HG03442 (cell line): ENCODE measurements at regions not wholly inside any gene's neighbourhood (a gene's known extent, or its start where the extent isn't known, plus 50 kb on each side); places are given as distances from the start of the nearest gene placed in this dataset.

Source experiments
- ATAC-seq: cut with Tn5 transposase; IDR thresholded peaks from one replicate; pipeline ENCODE4 v1.9.1; 2021; ENCODE audit warnings: mild to moderate bottlenecking, moderate library complexity; ENCODE audit not compliant: unreplicated experiment

DNA sequence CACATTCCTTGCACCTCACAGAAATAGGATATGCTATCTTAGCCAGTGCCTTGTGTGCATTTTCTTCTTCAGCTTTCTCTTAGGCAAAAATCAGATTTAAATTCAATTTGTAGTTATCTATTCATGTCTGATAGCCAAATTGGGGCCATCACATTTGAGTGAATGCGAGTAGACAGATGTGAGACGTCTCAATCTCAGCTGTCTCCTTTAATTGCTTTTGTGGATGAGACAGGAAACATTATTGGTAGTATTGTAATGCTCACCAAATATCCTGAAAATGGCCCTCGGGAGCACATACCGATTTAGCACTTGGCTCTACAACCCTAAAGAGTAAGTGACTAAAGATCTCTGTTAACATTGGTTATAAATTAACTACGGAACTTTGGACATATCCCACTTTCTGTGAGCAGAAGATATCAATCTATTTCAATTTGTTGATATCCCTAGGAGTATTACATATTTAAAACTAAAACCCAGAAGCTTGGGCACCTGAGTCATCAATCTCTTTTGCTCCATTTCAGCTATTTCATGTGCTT lies 1012.5 kb upstream of the TMEM132C start:
- no peak for ATAC-seq

GRCh38 chr12:127257366-127257935 lies 1009.5 kb upstream of the TMEM132C start:
- ATAC-seq: no peak

- no peak for ATAC-seq
These were observed 1006.4 kb upstream of the TMEM132C start for GRCh38 chr12:127260531-127260930.

DNA sequence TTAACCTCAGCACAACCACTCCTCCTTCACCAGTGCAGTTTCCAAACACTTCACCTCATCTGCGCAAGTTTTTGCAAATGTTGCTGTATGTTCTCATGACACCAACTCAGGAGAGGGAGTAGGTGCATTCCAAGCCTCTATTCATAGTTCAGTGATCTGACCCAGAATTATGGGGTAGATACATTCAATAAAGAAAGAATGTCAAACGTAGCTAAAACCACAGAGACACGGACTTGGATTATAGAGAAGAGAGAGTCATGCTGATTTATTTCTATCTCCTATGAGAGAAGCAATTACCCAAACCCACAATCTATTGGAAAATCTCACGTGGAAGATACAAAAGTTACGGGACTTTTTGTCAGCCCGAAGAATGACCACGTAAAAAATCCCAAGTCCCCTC lies 1006.0 kb upstream of the TMEM132C start:
- ATAC-seq: no peak

- ATAC-seq: no peak
These were observed 1004.4 kb upstream of the TMEM132C start for GRCh38 chr12:127262615-127263014.

GRCh38 chr12:127263621-127264020 lies 1003.3 kb upstream of the TMEM132C start:
- ATAC-seq: no peak

DNA sequence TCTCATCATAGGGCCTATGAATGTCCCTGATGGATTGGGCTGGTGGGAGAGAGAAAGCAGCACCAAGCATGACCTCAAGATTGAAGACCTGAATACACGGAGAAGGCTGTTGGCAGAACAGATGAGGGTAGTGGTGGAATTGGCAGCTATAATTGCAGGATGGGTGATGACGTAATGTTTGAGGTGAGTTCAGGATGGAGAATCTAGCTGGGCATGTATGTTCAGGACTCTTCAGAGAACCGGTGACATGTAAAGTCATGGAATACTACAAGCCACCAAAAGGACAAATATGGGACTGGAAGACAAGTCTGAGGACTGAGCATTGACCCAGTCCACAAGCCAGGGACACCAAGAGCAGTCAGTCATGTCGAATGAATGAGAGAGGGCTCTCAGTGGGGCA lies 999.8 kb upstream of the TMEM132C start:
- ATAC-seq: no peak

- no peak for ATAC-seq
These were observed 998.8 kb upstream of the TMEM132C start for GRCh38 chr12:127268213-127268612.

DNA sequence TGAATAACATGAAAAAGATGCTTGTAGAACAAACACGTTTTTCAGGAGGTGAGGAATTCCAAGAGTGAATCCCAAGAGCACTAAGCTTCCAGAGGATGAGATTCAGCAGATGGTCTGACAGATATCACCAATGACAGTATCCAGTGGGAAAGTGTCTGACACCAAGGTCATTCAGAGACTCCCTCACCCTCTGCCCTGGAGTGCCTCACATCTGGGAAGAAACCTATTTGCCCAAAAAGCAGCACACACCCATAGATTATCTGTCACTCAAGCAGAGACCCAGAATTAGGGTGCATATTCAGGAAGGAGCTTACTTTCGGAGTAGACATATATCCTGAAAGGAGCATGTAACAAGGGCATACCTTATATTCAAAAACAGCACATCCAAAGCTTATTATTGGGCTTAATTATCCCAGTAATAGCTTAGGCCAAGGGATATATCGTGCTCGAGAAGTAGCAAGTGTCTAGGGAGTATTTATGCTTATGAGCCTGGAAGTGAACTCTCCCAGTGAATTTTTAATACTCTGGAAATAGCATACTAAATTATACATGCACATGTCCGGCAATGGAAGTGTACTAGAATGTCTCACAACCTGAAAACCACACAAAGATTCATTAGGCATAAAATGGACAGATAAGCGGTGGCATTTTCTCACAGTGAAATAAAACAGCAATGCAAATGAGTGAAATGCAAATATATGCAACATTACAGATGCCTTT lies 998.1 kb upstream of the TMEM132C start:
- no peak for ATAC-seq

DNA sequence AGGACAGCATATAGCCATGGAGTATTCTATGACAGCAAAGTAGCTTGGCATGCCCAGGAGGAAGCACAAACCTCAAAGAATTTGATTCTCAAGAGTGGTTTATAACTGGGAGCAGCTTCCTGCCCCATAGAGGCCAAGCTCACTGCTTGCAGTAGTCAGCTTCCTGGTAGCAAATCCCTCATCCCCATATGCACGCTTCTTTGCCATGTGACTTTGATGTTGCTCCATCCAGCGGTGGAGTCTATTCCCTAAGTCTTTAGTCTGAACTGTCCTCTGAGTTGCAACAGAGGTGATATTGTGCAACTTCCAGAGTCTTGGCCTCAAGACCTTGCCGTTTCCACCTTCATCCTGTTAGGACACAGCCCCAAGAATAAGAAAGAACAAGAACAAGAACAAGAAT lies 996.8 kb upstream of the TMEM132C start:
- ATAC-seq: no peak

DNA sequence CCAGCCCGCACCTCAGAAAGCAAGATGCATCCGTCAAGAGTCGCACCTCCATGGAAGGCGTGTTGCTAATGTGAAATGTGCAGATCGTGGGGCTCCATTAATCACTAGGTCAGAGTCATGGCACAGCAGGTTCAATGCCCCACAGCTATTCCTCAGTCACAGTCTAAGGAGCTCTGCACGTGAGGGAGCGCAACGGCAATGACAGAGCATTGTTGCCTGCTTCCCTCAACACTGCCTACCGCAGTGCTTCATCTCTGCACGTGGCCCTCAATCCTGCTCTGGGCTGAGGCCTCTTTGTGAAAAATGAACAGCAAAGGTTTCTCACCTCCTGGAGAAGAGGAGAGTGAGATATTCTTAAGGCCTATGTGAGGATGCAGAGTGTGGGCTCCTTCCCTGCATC lies 995.2 kb upstream of the TMEM132C start:
- ATAC-seq: no peak

DNA sequence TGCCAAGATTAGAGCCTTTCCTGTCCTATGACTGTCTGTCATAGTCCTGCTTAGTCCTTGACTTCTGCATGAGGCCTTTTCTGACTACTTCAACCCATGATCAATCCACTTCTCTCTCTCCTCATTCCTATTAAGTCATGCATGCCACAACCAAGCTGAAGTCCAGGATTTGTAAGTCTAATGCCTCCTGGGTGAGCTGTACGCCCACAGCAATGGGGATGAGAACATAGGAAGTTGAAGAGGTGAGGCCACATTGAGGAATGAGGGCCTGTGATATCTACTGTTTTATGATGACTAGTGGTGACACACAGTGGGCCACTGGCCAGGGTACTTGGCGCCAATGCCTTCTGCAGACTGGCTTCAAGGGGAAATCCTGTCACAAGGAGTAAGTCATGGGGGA lies 994.1 kb upstream of the TMEM132C start:
- no peak for ATAC-seq

- ATAC-seq: no peak
These were observed 993.3 kb upstream of the TMEM132C start for GRCh38 chr12:127273626-127274025.

DNA sequence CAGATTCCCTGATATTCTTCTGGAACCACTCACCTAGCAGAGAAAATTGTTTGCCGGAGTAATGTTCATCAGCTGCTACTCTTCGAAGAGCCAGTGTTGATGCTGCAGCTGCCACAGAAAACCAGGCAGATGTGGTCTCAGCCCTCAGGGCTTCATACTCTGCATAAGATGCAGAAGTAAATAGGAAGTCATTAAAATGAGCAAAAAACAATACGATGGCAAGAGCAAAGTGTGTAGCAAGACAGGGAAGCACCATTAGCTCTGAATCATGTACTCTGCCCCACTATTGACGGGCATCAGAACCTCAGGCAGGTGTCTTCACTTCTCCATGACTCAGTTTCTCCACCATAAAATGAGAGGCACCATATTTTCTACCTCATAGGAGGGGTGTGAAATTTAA lies 991.6 kb upstream of the TMEM132C start:
- no peak for ATAC-seq

- ATAC-seq: peak; percentile 76
These were observed 989.1 kb upstream of the TMEM132C start for GRCh38 chr12:127277882-127278281.

GRCh38 chr12:127278351-127278750 lies 988.6 kb upstream of the TMEM132C start:
- no peak for ATAC-seq

DNA sequence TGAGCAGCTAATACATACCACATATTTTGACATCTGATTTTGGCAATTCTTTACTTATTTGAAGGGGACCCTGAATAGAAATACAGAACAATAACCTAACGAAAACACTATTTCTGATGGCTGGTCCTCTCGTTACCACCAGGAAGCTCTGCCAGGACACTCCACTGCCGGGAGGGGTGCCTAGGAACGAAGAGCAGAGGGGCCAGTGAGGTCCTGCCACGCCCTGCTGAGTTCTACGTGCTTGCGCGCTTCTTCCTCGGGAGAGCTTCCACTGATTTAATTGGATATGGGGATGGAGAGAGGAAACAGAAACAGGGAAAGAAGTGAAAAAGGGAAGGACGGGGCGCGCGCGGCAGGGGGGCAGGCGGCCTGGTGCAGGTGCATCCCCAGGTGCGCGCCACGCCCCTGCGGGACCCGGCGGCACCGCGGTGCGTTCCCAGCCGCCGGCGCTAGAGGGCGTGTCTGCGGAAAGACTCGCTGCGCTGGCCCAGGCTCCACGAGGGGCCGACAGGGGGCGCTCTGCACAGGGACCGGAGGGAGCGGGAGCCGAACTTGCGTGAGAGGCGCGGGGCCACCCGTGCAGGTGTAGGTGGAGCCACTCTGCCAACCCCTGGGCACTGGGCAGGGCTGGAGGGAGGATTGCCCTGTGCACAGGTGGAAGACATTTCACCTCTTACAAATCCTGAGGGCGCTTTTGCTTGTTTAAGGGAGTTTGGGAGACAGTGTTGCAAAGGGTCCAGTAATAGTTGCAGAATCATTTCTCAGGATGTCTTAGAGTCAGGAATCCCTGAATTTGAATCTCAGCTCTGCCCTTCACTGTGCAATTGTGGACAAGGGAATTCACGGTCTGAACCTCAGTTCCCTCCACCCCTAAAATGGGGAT lies 986.3 kb upstream of the TMEM132C start:
- no peak for ATAC-seq

DNA sequence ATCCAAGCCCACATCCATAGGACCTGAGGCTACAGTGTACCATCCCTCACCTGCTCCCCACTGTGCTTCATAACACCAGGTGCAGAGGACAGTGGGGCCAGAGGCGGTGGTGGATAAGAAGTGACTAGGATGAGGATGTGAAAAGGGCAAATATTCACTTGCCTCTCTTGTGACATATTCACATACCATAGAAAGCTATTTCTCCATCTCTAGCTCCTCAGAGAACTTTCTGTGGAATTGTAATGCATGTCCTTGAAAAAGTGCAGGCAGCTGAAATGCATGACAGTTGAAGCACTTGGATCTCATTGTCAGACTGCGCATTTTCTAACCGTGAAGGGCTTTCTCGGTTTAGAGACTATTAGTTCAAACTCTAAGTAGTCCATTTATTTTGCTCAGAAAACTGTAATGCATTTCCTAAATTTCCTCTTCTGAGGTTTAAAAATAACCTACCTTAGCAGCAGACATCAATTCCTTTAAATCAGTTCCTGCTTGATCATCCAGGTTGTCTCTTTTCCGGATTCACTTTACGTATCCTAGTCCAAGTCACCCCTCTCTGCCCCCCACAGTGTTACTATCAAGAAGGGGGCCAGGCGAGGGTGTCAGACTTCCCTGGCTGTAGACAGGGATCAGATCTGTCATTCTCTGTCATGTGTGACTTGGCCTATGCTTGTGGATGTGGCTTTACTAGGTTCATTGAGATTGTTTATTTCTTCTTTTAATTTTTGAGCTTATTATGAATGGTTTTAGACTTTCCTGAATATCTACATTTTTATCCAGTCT lies 984.0 kb upstream of the TMEM132C start:
- no peak for ATAC-seq

GRCh38 chr12:127284021-127284420 lies 982.9 kb upstream of the TMEM132C start:
- no peak for ATAC-seq

DNA sequence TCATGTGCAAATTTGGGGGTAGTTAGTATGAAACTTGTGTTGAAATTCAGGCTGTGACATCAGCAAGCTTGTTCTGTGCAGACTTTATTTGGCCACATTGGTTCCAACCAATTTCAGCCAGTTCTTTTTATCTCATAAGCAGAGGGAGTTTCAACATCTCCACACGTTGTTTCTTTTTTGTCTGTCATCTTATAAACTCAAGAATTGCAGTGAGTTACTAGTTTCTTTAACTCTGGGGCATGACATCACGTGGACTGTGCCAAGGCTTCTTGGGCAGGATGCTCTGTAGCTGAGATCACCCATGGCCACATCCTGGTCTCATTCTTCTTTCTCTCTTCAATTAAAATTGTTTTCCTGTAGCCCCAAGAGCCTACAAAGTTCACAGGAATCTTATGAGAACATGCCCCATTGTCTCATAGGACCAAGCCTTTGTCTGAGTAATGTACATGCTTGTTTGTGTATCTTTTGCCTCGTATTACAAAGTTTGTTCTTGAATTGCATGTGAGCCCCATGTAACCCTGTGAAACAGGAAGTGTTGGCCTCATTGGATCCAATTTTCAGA lies 982.0 kb upstream of the TMEM132C start:
- ATAC-seq: no peak

- ATAC-seq: no peak
These were observed 980.7 kb upstream of the TMEM132C start for GRCh38 chr12:127286281-127286680.
